Muscle layer of colon (tissue), 2 donors: ENCODE measurements at regions not wholly inside any gene's neighbourhood (a gene's known extent, or its start where the extent isn't known, plus 50 kb on each side); places are given as distances from the start of the nearest gene placed in this dataset.
"Not testable (repeated sequence)": the region's sequence is repeated elsewhere in the genome, so short reads cannot be mapped to it uniquely, and the experiment has no call there.

Experiments used
- H3K27ac ChIP-seq: one replicate; pipeline ENCODE4 v1.7.0; 2013; ENCODE audit warnings: low read depth, mild to moderate bottlenecking, low read length, moderate library complexity
- H3K27me3 ChIP-seq, 2 donors: one replicate each; pipeline ENCODE4 v1.7.0; 2013; ENCODE audit warnings: low read length in 2 of 2, mild to moderate bottlenecking in 2 of 2; ENCODE audit not compliant: insufficient read depth in 2 of 2, control insufficient read depth in 1 of 2
- H3K36me3 ChIP-seq: one replicate; pipeline ENCODE4 v1.7.0; 2013; ENCODE audit warnings: mild to moderate bottlenecking, low read length; ENCODE audit not compliant: insufficient read depth
- H3K4me1 ChIP-seq: one replicate; pipeline ENCODE4 v1.7.0; 2013; ENCODE audit warnings: mild to moderate bottlenecking, low read length; ENCODE audit not compliant: insufficient read depth
- H3K4me3 ChIP-seq, 2 donors: one replicate each; pipeline ENCODE4 v1.7.0; 2013; ENCODE audit warnings: low read length in 2 of 2, low read depth in 1 of 2, mild to moderate bottlenecking in 1 of 2, moderate library complexity in 1 of 2
- H3K9ac ChIP-seq: one replicate; pipeline ENCODE4 v1.7.0; 2013; ENCODE audit warnings: low read length
- H3K9me3 ChIP-seq: one replicate; pipeline ENCODE4 v1.7.0; 2013; ENCODE audit warnings: mild to moderate bottlenecking, low read length
- donor health status: abdominal sarcoma.
- donor health status: Adenocarcinoma of cecum.

- no peak overlapping the region for H3K4me3 ChIP-seq
- no peak overlapping the region for H3K27ac ChIP-seq
- no peaks in the 10 kb centered on the region for H3K9me3 ChIP-seq
- H3K9ac ChIP-seq: no peak overlapping the region
- H3K27me3 ChIP-seq: no peaks in the 10 kb centered on the region
- H3K36me3 ChIP-seq: no peaks in the 10 kb centered on the region
- no peaks in the 10 kb centered on the region for H3K4me1 ChIP-seq
These were observed 291.6 kb upstream of the KIAA1217 start for GRCh38 chr10:23917251-23917840.

DNA sequence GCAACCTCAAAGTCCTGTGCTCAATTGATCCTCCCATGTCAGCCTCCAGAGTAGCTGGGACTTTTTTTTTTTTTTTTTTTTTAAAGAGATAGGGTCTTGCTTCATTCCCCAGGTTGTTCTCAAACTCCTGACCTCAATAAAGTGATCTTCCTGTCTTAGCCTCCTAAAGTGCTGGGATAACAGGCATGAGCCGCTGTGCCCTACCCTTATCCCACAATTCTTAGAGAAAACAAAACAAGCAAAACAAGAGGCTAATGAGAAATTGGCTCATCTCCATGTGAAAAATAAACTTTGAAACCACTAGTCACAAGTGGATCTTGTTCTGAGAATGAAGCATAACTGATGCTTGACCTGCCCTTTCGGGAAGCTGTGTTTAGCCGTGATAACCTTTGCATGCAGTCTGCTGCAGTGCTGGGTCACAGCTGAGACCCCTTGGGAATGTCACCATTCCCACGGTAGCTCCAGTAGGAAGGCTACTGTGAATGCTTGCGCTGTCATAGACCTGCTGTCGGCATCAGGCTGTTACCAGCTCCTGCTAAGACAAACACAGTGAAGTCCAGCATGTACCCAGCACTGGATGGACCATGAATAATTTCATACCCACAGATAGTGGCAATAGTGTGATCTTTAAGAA is 290.7 kb upstream of the KIAA1217 start:
- Histone ChIP-seq H3K9me3 (no peaks in the 10 kb centered on the region), H3K9ac (no peak overlapping the region), H3K4me1 (no peaks in the 10 kb centered on the region), H3K27ac (no peak overlapping the region), H3K36me3 (no peaks in the 10 kb centered on the region), H3K27me3 (no peaks in the 10 kb centered on the region), H3K4me3 (no peak overlapping the region)

- H3K9me3 ChIP-seq: no peaks in the 10 kb centered on the region
- no peaks in the 10 kb centered on the region for H3K4me1 ChIP-seq
- no peak overlapping the region for H3K27ac ChIP-seq
- no peaks in the 10 kb centered on the region for H3K36me3 ChIP-seq
- H3K27me3 ChIP-seq: no peaks in the 10 kb centered on the region
- H3K9ac ChIP-seq: no peak overlapping the region
- no peak overlapping the region for H3K4me3 ChIP-seq
These were observed 290.1 kb upstream of the KIAA1217 start for GRCh38 chr10:23918839-23919238.

- no peaks in the 10 kb centered on the region for H3K4me1 ChIP-seq
- H3K9me3 ChIP-seq: no peaks in the 10 kb centered on the region
- H3K36me3 ChIP-seq: no peaks in the 10 kb centered on the region
- no peaks in the 10 kb centered on the region for H3K27me3 ChIP-seq
- no peak overlapping the region for H3K9ac ChIP-seq
- no peak overlapping the region for H3K4me3 ChIP-seq
- no peak overlapping the region for H3K27ac ChIP-seq
These were observed 281.2 kb upstream of the KIAA1217 start for GRCh38 chr10:23927576-23928325.

DNA sequence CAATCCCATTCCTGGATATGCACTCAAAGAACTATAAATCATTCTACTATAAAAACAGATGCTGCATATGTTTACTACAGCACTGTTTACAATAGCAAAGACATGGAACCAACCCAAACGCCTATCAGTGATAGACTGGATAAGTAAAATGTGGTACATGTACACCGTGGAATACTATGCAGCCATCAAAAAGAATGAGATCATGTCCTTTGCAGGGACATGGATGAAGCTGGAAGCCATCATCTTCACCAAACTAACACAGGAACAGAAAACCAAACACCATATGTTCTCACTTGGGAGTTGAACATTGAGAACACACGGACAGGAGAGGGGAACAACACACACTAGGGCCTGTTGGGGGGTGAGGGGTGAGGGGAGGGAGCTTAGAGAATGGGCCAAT is 274.9 kb upstream of the KIAA1217 start:
- not testable (repeated sequence) for H3K4me3 ChIP-seq, H3K4me1 ChIP-seq, H3K9me3 ChIP-seq, H3K27ac ChIP-seq, H3K36me3 ChIP-seq, H3K9ac ChIP-seq, H3K27me3 ChIP-seq

DNA sequence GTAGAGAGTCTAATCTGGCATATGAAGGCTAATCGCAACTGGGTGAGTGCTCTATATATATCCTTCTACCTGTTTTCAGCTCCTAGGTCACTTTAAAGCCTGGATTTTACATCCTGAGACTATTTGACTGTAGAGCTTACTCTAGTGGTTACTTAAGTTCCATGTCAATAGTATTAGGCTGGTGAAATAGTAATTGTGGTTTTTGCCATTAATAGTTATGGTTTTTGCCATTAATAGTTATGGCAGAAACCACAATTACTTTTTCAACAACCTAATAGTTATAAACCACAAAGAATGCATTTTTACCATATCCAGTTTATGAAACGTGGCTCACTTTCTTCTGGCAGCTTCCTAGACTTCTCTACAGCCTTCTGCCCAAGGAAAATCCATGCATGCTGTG is 263.1 kb upstream of the KIAA1217 start:
- Histone ChIP-seq H3K27ac (no peak overlapping the region), H3K9me3 (no peaks in the 10 kb centered on the region), H3K4me1 (no peaks in the 10 kb centered on the region), H3K27me3 (no peaks in the 10 kb centered on the region), H3K4me3 (no peak overlapping the region), H3K36me3 (no peaks in the 10 kb centered on the region), H3K9ac (no peak overlapping the region)

DNA sequence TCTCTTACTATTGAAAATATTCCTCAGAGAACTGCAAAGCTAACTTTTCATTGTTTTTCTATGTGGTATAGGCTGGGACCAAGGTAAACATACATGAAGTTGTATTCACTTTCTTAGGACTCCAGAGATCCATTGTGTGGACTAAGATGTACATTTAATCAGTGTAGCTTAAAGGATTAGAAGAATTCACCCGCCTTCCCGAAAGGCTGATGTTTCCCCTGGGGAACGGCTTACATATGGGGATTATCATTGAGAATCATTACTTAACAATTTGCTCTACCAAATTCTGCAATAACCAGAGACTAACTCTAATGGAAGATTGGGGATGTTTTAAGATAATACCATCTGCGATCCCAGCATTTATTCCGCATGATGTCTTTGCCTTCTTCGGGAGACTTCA is 257.1 kb upstream of the KIAA1217 start:
- H3K9ac ChIP-seq: no peak overlapping the region
- H3K4me1 ChIP-seq: no peaks in the 10 kb centered on the region
- no peak overlapping the region for H3K27ac ChIP-seq

GRCh38 chr10:23955456-23956225 is 253.3 kb upstream of the KIAA1217 start:
- H3K4me1 ChIP-seq: no peaks in the 10 kb centered on the region
- H3K36me3 ChIP-seq: no peaks in the 10 kb centered on the region
- no peak overlapping the region for H3K4me3 ChIP-seq
- H3K9ac ChIP-seq: no peak overlapping the region
- H3K27ac ChIP-seq: no peak overlapping the region
- H3K9me3 ChIP-seq: no peaks in the 10 kb centered on the region
- H3K27me3 ChIP-seq: no peaks in the 10 kb centered on the region

More for the DNA sequence above, 257.1 kb upstream of the KIAA1217 start:
- no peaks in the 10 kb centered on the region for H3K9me3 ChIP-seq
- no peak overlapping the region for H3K4me3 ChIP-seq
- no peaks in the 10 kb centered on the region for H3K36me3 ChIP-seq
- H3K27me3 ChIP-seq: no peaks in the 10 kb centered on the region

GRCh38 chr10:23965123-23965522 is 243.8 kb upstream of the KIAA1217 start:
- no peak overlapping the region for H3K4me3 ChIP-seq
- H3K27ac ChIP-seq: no peak overlapping the region

DNA sequence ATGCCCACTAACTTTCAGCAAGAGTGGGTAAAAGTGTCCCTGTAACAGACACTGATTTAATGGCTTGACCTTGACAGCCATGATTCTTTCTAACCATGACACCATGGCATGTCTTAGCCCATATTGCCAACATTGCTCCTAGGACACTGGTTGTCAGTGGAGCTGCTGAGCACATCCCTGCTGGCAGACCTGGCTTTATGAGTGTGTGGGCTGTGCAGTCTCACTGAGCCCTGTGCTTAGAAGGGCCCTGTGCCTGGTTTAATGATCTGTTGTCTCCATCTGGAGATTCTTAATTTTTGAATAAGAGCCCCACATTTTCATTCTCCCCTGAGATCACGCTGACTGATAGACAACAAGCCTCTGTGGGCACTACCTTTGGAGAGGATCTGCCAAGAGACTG is 243.1 kb upstream of the KIAA1217 start:
- Histone ChIP-seq H3K27ac (no peak overlapping the region), H3K4me3 (no peak overlapping the region), H3K9me3 (no peaks in the 10 kb centered on the region), H3K4me1 (no peaks in the 10 kb centered on the region), H3K27me3 (no peaks in the 10 kb centered on the region), H3K9ac (no peak overlapping the region), H3K36me3 (no peaks in the 10 kb centered on the region)

More at GRCh38 chr10:23965123-23965522, 243.8 kb upstream of the KIAA1217 start:
- H3K9ac ChIP-seq: no peak overlapping the region
- H3K9me3 ChIP-seq: no peaks in the 10 kb centered on the region
- no peaks in the 10 kb centered on the region for H3K27me3 ChIP-seq
- no peaks in the 10 kb centered on the region for H3K36me3 ChIP-seq
- no peaks in the 10 kb centered on the region for H3K4me1 ChIP-seq

- no peaks in the 10 kb centered on the region for H3K27me3 ChIP-seq
- H3K4me3 ChIP-seq: no peak overlapping the region
- H3K9ac ChIP-seq: no peak overlapping the region
- no peaks in the 10 kb centered on the region for H3K4me1 ChIP-seq
- no peaks in the 10 kb centered on the region for H3K9me3 ChIP-seq
- H3K36me3 ChIP-seq: no peaks in the 10 kb centered on the region
- H3K27ac ChIP-seq: no peak overlapping the region
These were observed 242.4 kb upstream of the KIAA1217 start for GRCh38 chr10:23966504-23967051.
